DND-41 (cell line): ENCODE measurements at regions not wholly inside any gene's neighbourhood (a gene's known extent, or its start where the extent isn't known, plus 50 kb on each side); places are given as distances from the start of the nearest gene placed in this dataset.

Experiments used
- ATAC-seq: fragments of 200-7000 bp; cut with Tn5 transposase; 3 replicates; pipeline ENCODE4 v1.9.1; 2021; ENCODE audit warnings: low read depth; ENCODE audit not compliant: insufficient read depth
- DNase-seq: peaks from one replicate; pipeline ENCODE4 v3.0.0-alpha.2; 2020
- H2AFZ ChIP-seq: 2 replicates; pipeline ENCODE4 v1.6.0; 2012; ENCODE audit warnings: low read depth, low read length
- H3K27ac ChIP-seq: 2 replicates; pipeline ENCODE4 v1.5.1; 2012; ENCODE audit warnings: low read length, inconsistent platforms
- H3K27me3 ChIP-seq: fragments of 200-600 bp; sonication (generic); 2 replicates; pipeline ENCODE4 v1.6.0; 2012; ENCODE audit warnings: low read length, mild to moderate bottlenecking, inconsistent platforms; ENCODE audit not compliant: insufficient read depth, poor library complexity
- H3K36me3 ChIP-seq: 2 replicates; pipeline ENCODE4 v1.5.1; 2012; ENCODE audit warnings: low read length, inconsistent platforms; ENCODE audit not compliant: insufficient read depth
- H3K4me1 ChIP-seq: 2 replicates; pipeline ENCODE4 v1.5.1; 2012; ENCODE audit warnings: mild to moderate bottlenecking, low read length; ENCODE audit not compliant: insufficient read depth
- H3K4me2 ChIP-seq: 2 replicates; pipeline ENCODE4 v1.6.0; 2012; ENCODE audit warnings: mild to moderate bottlenecking, moderate library complexity, low read length, inconsistent platforms; ENCODE audit not compliant: insufficient read depth
- H3K4me3 ChIP-seq, 2 experiments: fragments of 200-600 bp in 1 of 2; shearing (Covaris generic) in 1 of 2; 2 replicates each; pipeline ENCODE4 v1.5.1; 2012 to 2016; ENCODE audit warnings: inconsistent platforms in 2 of 2, low read length in 2 of 2, mild to moderate bottlenecking in 2 of 2, low read depth in 1 of 2, moderate library complexity in 1 of 2
- H3K79me2 ChIP-seq: 2 replicates; pipeline ENCODE4 v1.6.0; 2012; ENCODE audit warnings: low read length, inconsistent platforms; ENCODE audit not compliant: insufficient read depth
- H3K9ac ChIP-seq: 2 replicates; pipeline ENCODE4 v1.6.0; 2012; ENCODE audit warnings: low read depth, mild to moderate bottlenecking, inconsistent platforms, low read length, moderate library complexity
- H3K9me3 ChIP-seq: 2 replicates; pipeline ENCODE4 v1.5.1; 2012; ENCODE audit warnings: low read length, moderate library complexity, mild to moderate bottlenecking, inconsistent platforms; ENCODE audit not compliant: insufficient read depth, severe bottlenecking
- H4K20me1 ChIP-seq: 2 replicates; pipeline ENCODE4 v1.6.0; 2012; ENCODE audit warnings: low read length; ENCODE audit not compliant: insufficient read depth
- CTCF ChIP-seq: IDR thresholded peaks from 2 replicates; pipeline ENCODE4 v1.5.1; 2012; ENCODE audit warnings: borderline replicate concordance, low read length, moderate library complexity, mild to moderate bottlenecking; ENCODE audit not compliant: poor library complexity, severe bottlenecking; ENCODE audit errors: extremely low read depth
- EZH2 ChIP-seq: IDR thresholded peaks from 3 replicates; pipeline ENCODE4 v1.6.1; 2012; ENCODE audit warnings: borderline replicate concordance, low read depth, mild to moderate bottlenecking, moderate library complexity, low read length, inconsistent platforms; ENCODE audit not compliant: severe bottlenecking

GRCh38 chr1:29667951-29668350 is 431.6 kb downstream of the PTPRU start:
- H3K4me1 ChIP-seq, result no peaks in the 10 kb centered on the region
- H3K4me3 ChIP-seq, result no peak overlapping the region
- no peaks in the 10 kb centered on the region for H3K9me3 ChIP-seq
- no peak overlapping the region for H3K9ac ChIP-seq
- no peak for ATAC-seq
- H3K79me2 ChIP-seq, result no peaks in the 10 kb centered on the region
- no peak for DNase-seq
- no peaks in the 10 kb centered on the region for H3K36me3 ChIP-seq
- H3K27ac ChIP-seq, result no peak overlapping the region
- H3K27me3 ChIP-seq, result peaks cover 24% of the 10 kb centered on the region
- TF ChIP-seq EZH2 (no peak), CTCF (no peak)
- H4K20me1 ChIP-seq, result no peaks in the 10 kb centered on the region; the same call in 1 of the 2 replicates
- H3K4me2 ChIP-seq, result no peak overlapping the region
- no peak overlapping the region for H2AFZ ChIP-seq

- H3K9ac ChIP-seq, result no peak overlapping the region
- no peak overlapping the region for H3K4me3 ChIP-seq
- no peak overlapping the region for H3K27ac ChIP-seq
- ATAC-seq (no peak), DNase-seq (no peak)
- H3K4me2 ChIP-seq, result no peak overlapping the region
- H3K79me2 ChIP-seq, result no peaks in the 10 kb centered on the region
- H3K36me3 ChIP-seq, result no peaks in the 10 kb centered on the region
- H3K4me1 ChIP-seq, result no peaks in the 10 kb centered on the region
- no peak for TF ChIP-seq EZH2
- TF ChIP-seq CTCF, result no peak
- H2AFZ ChIP-seq, result no peak overlapping the region
- H3K27me3 ChIP-seq, result peaks cover 20% of the 10 kb centered on the region
- no peaks in the 10 kb centered on the region for H3K9me3 ChIP-seq
- no peaks in the 10 kb centered on the region for H4K20me1 ChIP-seq
Observed at GRCh38 chr1:29664711-29665110, 428.4 kb downstream of the PTPRU start.

- no peak for ATAC-seq
- H3K9me3 ChIP-seq, result no peaks in the 10 kb centered on the region
- no peak overlapping the region for H3K4me3 ChIP-seq
- H4K20me1 ChIP-seq, result no peaks in the 10 kb centered on the region
- no peaks in the 10 kb centered on the region for H3K4me1 ChIP-seq
- no peak for DNase-seq
- H3K79me2 ChIP-seq, result no peaks in the 10 kb centered on the region
- no peaks in the 10 kb centered on the region for H3K36me3 ChIP-seq
- no peak overlapping the region for H3K27ac ChIP-seq
- no peaks in the 10 kb centered on the region for H3K27me3 ChIP-seq
- TF ChIP-seq EZH2 (no peak), CTCF (no peak)
- H3K4me2 ChIP-seq, result no peak overlapping the region
- no peak overlapping the region for H3K9ac ChIP-seq
- H2AFZ ChIP-seq, result no peak overlapping the region
Observed at GRCh38 chr1:29658688-29659087, 422.4 kb downstream of the PTPRU start.

GRCh38 chr1:29657816-29658215 is 421.5 kb downstream of the PTPRU start:
- Histone ChIP-seq H2AFZ (no peak overlapping the region), H4K20me1 (no peaks in the 10 kb centered on the region)
- no peak for DNase-seq

More at GRCh38 chr1:29657816-29658215, 421.5 kb downstream of the PTPRU start:
- Histone ChIP-seq H3K79me2 (no peaks in the 10 kb centered on the region), H3K27ac (no peak overlapping the region), H3K4me2 (no peak overlapping the region), H3K9me3 (no peaks in the 10 kb centered on the region), H3K27me3 (no peaks in the 10 kb centered on the region), H3K36me3 (no peaks in the 10 kb centered on the region), H3K9ac (no peak overlapping the region), H3K4me3 (no peak overlapping the region), H3K4me1 (no peaks in the 10 kb centered on the region)
- ATAC-seq, result no peak
- no peak for TF ChIP-seq CTCF
- no peak for TF ChIP-seq EZH2
